NB4 (cell line): ENCODE measurements at regions not wholly inside any gene's neighbourhood (a gene's known extent, or its start where the extent isn't known, plus 50 kb on each side); places are given as distances from the start of the nearest gene placed in this dataset.

Source experiments
- MYC ChIP-seq: IDR thresholded peaks from 2 replicates; pipeline ENCODE4 v1.6.1; 2011; ENCODE audit warnings: low read depth, low read length
- POLR2A ChIP-seq: IDR thresholded peaks from 2 replicates; pipeline ENCODE4 v1.6.1; 2011; ENCODE audit warnings: mild to moderate bottlenecking; ENCODE audit not compliant: insufficient read length; ENCODE audit errors: extremely low read depth
- TF ChIP-seq, protein P1 (sequence below): IDR thresholded peaks from one replicate; pipeline ENCODE4 v1.5.1; 2012; ENCODE audit warnings: low read depth, low read length

- no peak for TF ChIP-seq POLR2A
- TF ChIP-seq, protein P1, sequence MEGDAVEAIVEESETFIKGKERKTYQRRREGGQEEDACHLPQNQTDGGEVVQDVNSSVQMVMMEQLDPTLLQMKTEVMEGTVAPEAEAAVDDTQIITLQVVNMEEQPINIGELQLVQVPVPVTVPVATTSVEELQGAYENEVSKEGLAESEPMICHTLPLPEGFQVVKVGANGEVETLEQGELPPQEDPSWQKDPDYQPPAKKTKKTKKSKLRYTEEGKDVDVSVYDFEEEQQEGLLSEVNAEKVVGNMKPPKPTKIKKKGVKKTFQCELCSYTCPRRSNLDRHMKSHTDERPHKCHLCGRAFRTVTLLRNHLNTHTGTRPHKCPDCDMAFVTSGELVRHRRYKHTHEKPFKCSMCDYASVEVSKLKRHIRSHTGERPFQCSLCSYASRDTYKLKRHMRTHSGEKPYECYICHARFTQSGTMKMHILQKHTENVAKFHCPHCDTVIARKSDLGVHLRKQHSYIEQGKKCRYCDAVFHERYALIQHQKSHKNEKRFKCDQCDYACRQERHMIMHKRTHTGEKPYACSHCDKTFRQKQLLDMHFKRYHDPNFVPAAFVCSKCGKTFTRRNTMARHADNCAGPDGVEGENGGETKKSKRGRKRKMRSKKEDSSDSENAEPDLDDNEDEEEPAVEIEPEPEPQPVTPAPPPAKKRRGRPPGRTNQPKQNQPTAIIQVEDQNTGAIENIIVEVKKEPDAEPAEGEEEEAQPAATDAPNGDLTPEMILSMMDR: no peak
- TF ChIP-seq MYC: no peak
Measured at GRCh38 chr1:164384262-164384661, 174.7 kb upstream of the PBX1 start.
